ENCODE measurements at regions not wholly inside any gene's neighbourhood (a gene's known extent, or its start where the extent isn't known, plus 50 kb on each side); places are given as distances from the start of the nearest gene placed in this dataset.
"Not testable (repeated sequence)": the region's sequence is repeated elsewhere in the genome, so short reads cannot be mapped to it uniquely, and the experiment has no call there.

DNA sequence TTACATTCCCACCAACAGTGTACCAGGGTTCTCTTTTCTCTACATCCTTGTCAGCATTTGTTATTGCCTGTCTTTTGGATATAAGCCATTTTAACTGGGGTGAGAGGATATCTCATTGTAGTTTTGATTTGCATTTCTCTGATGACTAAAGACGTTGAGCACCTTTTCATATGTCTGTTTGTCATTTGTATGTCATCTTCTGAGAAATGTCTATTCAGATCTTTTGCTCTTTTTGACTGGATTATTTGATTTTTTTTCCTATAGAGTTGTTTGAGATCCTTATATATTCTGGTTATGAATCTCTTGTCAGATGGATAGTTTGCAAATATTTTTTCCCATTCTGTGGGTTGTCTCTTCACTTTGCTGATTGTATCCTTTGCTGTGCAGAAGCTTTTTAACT, 77.6 kb downstream of the SERINC2 start:
- not testable (repeated sequence) for TF ChIP-seq YY1 (IDR thresholded peaks at IDR 0.05; ENCODE audit: insufficient read depth, insufficient read length); SUZ12 (IDR thresholded peaks at IDR 0.05; ENCODE audit: extremely low read depth, insufficient read depth, insufficient read length); ZNF274 (IDR thresholded peaks at IDR 0.05; ENCODE audit: low read depth, low read length)

All from NT2/D1 (cell line).